COR-L47 (cell line): ENCODE measurements at regions not wholly inside any gene's neighbourhood (a gene's known extent, or its start where the extent isn't known, plus 50 kb on each side); places are given as distances from the start of the nearest gene placed in this dataset.

Source experiments
- DNase-seq: peaks from one replicate; lab custom pipeline; 2025; lab: John Stamatoyannopoulos, UW

DNA sequence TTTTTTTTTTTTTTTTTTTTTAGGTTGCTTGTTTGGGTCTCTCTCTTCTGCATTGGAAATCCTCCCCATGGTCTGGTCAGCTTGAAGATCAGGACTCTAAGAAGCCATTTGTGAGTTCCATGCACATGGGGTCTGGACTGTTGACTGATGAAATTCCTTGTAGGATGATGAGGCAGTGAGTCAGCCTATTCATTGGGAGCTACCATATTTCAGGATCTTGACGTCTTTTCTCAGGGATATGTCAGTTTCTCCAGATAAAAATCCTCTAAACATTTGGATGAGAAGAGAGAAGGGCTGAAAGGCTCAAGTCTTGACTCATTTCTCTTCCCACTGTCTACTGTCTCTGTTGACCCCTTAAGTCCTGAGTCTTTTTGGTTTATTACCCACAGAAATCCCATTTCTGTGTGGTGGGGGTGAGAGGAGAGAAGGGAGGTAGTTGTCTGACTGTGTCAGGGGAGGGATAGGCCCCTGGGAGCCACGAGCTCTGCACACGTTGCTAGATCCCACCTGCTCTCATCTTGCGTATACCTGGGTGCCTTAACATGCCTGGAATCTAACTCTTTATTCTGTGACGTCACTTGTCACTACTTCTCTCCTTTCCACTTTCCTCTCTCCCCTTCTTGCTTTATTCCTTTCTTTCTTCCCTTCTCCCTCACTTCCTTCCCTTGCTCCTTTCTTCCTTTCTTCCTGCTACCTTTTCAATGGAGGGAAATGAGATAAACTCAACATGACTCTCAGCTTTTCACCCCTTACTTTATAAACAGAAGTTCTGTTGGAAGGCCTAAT lies 333.1 kb upstream of the XYLT1 start:
- DNase-seq, result no peak

GRCh38 chr16:17802571-17802970 lies 331.8 kb upstream of the XYLT1 start:
- no peak for DNase-seq

- no peak for DNase-seq
Measured at GRCh38 chr16:17801068-17801467, 330.3 kb upstream of the XYLT1 start.

GRCh38 chr16:17798716-17799115 lies 328.0 kb upstream of the XYLT1 start:
- no peak for DNase-seq

DNA sequence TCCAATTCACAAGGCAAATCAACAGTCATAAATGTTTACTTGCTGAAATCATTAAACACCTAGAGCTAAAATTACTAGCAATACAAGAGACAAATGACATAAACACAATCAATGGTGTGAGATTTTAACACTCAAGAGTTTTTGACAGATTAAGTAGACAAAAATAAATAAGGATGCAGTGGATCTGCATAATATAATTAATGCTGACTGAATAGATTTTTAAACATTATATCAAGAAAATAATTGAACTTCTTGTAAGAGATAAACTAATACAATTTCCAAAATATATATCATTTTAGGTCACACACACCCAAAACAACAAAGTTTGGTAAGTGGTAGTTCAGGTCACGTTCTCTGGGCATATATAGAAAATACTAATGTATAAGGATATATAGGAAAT lies 322.6 kb upstream of the XYLT1 start:
- DNase-seq, result no peak

DNA sequence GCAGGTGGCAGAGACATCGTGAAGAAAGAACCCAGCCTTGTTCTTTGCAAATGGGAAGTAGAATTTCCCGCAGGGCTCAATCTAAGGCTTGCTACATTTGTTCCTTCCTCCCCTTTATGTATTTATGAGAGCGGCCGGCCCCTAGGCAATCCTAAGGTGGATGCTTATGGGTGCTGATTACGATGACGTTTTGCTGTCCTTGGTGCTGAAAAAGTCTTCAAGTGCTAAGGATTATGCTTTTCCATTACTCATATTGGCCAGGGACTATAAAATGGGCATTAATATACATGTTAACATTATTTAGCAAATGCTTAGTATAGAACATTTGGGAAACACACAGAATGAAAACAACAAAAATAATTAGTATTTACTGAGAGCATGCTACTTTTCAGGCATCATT lies 313.3 kb upstream of the XYLT1 start:
- no peak for DNase-seq

GRCh38 chr16:17780181-17780580 lies 309.4 kb upstream of the XYLT1 start:
- no peak for DNase-seq

DNA sequence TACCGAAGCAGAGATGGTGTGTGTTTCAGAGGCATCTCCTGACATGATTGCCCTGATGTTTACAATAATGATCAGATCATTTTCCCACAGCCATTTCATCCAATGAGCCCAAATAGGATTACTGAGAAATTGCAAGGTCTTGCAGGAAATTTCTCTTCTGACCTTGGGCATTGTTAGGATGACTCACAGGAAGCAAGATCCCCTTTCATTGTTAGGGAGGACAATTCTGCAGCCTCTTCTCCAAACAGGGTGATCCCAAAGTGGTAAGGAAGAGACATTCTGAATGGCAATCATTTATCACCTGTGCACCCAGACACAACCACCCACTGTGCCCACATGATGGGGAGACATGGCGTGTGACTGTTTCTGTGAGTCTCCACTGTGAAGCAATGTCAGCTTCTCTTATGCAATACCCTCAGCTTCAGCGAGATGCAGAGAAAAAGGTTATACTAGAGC lies 306.7 kb upstream of the XYLT1 start:
- DNase-seq, result no peak

- DNase-seq, result no peak
Measured at GRCh38 chr16:17776888-17777287, 306.1 kb upstream of the XYLT1 start.

DNA sequence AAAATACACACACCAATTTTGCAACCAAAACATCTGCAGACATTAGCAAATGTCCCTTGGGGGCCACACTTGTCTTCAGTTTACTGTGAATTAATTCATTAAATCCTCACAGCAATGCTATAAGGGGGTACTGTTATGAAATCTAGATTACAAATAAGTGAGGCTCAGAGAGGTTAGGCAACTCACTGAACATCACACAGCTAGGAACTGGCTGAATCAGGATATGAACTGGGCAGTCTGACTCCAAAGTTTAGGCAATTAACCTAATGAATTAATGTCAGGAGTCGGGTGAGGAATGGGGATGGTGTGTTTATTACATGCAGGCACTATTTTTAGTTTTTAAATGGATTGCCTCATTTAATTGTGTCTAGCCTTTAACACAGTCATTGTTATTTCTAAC lies 305.7 kb upstream of the XYLT1 start:
- DNase-seq, result no peak

DNA sequence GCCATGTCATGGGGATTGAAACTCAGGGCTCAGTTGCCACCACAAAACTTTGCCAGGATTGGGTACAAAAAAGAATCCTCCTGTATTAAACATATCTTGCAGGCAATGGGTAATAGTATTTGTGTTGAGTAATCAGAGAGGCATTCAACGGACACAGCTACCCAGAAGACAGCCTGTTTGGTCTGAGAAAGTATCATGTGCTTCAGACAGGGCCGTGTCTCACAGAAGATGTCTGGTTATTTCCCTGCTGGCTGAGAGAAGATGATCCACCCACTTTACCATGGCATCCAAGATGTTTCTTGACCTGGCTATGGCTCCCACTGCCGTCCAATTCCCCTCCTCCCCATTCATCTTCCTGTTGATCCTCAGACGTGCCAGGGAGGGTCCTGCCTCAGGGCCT lies 304.3 kb upstream of the XYLT1 start:
- no peak for DNase-seq

DNA sequence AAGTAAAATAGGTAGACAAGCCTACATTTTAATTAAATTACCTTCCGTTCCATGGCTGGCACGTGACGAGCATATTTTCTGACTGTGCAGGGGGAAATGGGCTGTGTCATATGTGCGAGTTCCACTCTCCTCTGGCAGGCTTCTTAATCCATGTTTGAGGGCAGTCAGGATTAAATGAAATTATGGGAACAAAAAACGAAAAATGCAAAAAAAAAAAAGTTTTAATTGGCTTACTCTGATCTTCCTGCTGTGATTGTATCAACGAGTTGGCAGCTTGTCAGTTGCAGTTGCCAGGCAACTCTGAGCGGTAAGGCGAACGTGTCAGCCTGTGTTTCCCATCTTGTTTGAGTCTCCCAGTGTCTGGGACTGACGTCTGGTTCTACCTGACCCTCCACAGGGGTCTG lies 302.9 kb upstream of the XYLT1 start:
- no peak for DNase-seq

DNA sequence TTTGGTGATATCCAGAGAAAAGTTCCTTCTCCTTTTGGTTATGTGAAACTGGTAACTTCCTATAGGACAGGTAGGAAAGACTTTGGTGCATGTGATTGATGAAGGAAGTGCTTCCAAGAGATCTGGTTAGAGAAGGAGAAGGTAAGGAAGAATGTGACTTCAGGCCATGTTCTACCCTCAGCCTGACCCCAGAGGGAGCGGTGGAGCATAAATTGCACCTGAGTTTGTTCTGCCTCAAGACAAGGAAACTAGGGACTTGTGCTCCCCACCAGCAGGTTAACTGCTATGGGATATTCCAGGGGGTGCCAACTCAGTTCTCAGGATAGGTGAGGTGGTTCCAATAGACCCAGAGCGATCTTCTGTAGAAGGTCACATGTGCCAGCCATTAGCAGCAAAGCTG lies 299.3 kb upstream of the XYLT1 start:
- DNase-seq, result no peak

GRCh38 chr16:17769065-17769464 lies 298.3 kb upstream of the XYLT1 start:
- DNase-seq, result no peak

- no peak for DNase-seq
Measured at GRCh38 chr16:17768257-17768656, 297.5 kb upstream of the XYLT1 start.

DNA sequence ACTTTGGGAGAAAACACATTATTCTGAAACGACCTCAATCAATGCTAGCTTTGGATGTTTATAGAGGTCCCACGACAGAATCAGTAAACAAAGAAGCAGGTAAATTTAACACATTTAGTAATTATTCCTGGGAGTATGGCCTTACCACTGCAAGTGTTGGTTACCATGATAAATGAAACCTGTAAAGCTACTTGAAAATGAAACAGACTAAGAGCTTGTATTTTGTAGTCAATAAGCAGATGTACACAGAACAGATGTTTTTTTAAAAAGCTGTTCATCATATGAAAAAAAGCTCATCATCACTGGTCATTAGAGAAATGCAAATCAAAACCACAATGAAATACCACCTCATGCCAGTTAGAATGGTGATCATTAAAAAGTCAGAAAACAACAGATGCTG lies 295.3 kb upstream of the XYLT1 start:
- DNase-seq, result no peak

- no peak for DNase-seq
Measured at GRCh38 chr16:17759451-17760390, 289.0 kb upstream of the XYLT1 start.

- no peak for DNase-seq
Measured at GRCh38 chr16:17757808-17758207, 287.0 kb upstream of the XYLT1 start.

DNA sequence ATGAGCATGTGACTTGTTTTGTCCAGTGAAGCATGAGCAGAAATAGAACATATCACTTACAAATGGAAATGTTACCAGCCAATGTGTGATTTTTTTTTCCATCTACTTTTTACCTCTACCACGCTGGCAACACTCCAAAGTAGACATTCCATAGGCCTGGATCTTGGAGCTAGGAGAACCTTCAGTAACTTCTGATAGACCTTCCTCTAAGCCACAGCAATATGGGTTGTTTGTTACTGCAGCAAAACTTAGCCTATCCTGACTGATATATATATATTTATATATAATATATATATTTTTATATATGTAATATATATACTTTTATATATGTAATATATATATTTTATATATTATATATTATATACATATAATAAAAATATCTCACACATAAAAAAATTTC lies 284.4 kb upstream of the XYLT1 start:
- DNase-seq, result no peak

DNA sequence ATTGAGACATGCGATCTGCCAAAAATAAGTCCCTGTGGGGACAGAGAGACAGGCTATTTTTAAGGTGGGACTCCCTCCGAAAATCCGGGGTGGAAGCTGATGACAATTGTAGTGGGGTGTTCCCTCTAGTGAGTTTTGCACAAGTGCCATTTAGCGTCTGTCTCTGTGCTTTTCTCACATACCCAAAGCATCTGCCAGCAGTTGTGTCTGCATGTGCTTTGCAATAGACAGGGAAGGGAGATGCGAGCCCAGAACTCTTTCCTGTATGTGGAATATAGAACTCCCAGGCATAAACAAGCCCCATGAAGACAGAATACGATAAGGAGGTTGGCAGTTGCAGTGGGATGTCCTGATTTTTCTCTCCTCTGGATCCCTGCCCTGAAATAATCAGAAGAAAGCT lies 282.7 kb upstream of the XYLT1 start:
- DNase-seq, result no peak

GRCh38 chr16:17749706-17750105 lies 278.9 kb upstream of the XYLT1 start:
- DNase-seq, result no peak

DNA sequence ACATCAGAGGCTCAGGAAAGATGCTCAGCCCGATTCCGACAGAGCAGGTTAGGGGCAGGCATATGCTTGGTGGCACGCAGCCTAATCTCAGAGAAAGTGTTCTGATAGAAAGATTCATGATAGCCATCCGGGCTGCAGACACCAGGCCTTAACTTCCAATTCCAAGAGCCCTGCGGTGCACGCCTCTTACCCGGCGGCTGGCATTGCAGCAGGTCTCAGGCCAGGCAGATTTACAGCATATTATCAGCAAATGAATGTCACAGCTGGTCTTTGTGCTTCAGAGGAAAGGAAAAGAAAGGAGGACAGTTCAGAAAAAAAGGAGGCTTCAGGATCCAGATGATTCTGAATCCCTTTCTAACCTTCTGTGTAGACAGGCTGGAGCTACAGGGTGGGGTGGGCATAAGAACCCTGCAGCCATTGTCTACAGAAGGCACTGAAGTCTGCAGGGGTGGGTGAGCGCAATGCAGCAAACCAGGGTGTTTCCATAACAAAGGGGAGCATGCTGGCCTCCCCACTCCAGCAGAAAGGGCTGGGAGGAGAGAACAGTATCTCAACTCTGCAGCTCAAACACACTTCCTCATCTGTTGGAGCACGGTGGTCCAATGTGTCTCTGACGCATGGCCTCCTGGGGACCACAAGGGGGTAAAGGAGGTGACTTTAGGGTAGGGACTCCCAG lies 277.4 kb upstream of the XYLT1 start:
- no peak for DNase-seq
